ENCODE measurements at regions not wholly inside any gene's neighbourhood (a gene's known extent, or its start where the extent isn't known, plus 50 kb on each side); places are given as distances from the start of the nearest gene placed in this dataset.
"Not testable (repeated sequence)": the region's sequence is repeated elsewhere in the genome, so short reads cannot be mapped to it uniquely, and the experiment has no call there.

- H3K36me3 ChIP-seq (ENCODE audit: low read depth), result no peaks in the 10 kb centered on the region
- peaks cover 9% of the 10 kb centered on the region for H3K9me3 ChIP-seq
- DNase-seq (no peak), ATAC-seq (no peak)
- intact Hi-C loops (cut with DNase I, micrococcal nuclease), result no loop called here
- H3K4me3 ChIP-seq, result no peak overlapping the region
- TF ChIP-seq CTCF (IDR thresholded peaks at IDR 0.05), result no peak
- H3K4me1 ChIP-seq (ENCODE audit: low read depth), result no peaks in the 10 kb centered on the region
These were observed 501.9 kb downstream of the TMEM135 start for GRCh38 chr11:87539596-87539995.

- no peaks in the 10 kb centered on the region for H3K36me3 ChIP-seq (ENCODE audit: low read depth)
- H3K4me1 ChIP-seq (ENCODE audit: low read depth), result no peaks in the 10 kb centered on the region
- H3K9me3 ChIP-seq, result no peaks in the 10 kb centered on the region
- no peak for ATAC-seq
- H3K4me3 ChIP-seq, result no peak overlapping the region
- DNase-seq, result no peak
- intact Hi-C loops (cut with DNase I, micrococcal nuclease), result no loop called here
- no peak for TF ChIP-seq CTCF (IDR thresholded peaks at IDR 0.05)
These were observed 498.8 kb downstream of the TMEM135 start for GRCh38 chr11:87536565-87536964.

- H3K36me3 ChIP-seq (ENCODE audit: low read depth), result no peaks in the 10 kb centered on the region
- intact Hi-C loops (cut with DNase I, micrococcal nuclease), result no loop called here
- H3K9me3 ChIP-seq, result no peaks in the 10 kb centered on the region
- no peak for DNase-seq
- H3K4me1 ChIP-seq (ENCODE audit: low read depth), result no peaks in the 10 kb centered on the region
- no peak overlapping the region for H3K4me3 ChIP-seq
- no peak for ATAC-seq
- no peak for TF ChIP-seq CTCF (IDR thresholded peaks at IDR 0.05)
These were observed 498.3 kb downstream of the TMEM135 start for GRCh38 chr11:87536016-87536415.

- intact Hi-C loops (cut with DNase I, micrococcal nuclease), result no loop called here
- Histone ChIP-seq H3K36me3 (ENCODE audit: low read depth) (no peaks in the 10 kb centered on the region), H3K4me1 (ENCODE audit: low read depth) (no peaks in the 10 kb centered on the region), H3K9me3 (no peaks in the 10 kb centered on the region), H3K4me3 (no peak overlapping the region)
- DNase-seq (no peak), ATAC-seq (no peak)
- TF ChIP-seq CTCF (IDR thresholded peaks at IDR 0.05), result no peak
These were observed 497.8 kb downstream of the TMEM135 start for GRCh38 chr11:87535513-87535912.

- DNase-seq; H3K4me3 ChIP-seq; H3K9me3 ChIP-seq; ATAC-seq; H3K36me3 ChIP-seq (ENCODE audit: low read depth); H3K4me1 ChIP-seq (ENCODE audit: low read depth); intact Hi-C loops (cut with DNase I, micrococcal nuclease): not testable (repeated sequence)
These were observed 494.1 kb downstream of the TMEM135 start for GRCh38 chr11:87531835-87532234.

- ATAC-seq (no peak), DNase-seq (no peak)
- no peaks in the 10 kb centered on the region for H3K4me1 ChIP-seq (ENCODE audit: low read depth)
- no peaks in the 10 kb centered on the region for H3K36me3 ChIP-seq (ENCODE audit: low read depth)
- intact Hi-C loops (cut with DNase I, micrococcal nuclease), result no loop called here
- H3K9me3 ChIP-seq, result no peaks in the 10 kb centered on the region
- no peak overlapping the region for H3K4me3 ChIP-seq
- no peak for TF ChIP-seq CTCF (IDR thresholded peaks at IDR 0.05)
These were observed 491.8 kb downstream of the TMEM135 start for GRCh38 chr11:87529486-87529885.
